OCI-LY7 (cell line): ENCODE measurements at regions not wholly inside any gene's neighbourhood (a gene's known extent, or its start where the extent isn't known, plus 50 kb on each side); places are given as distances from the start of the nearest gene placed in this dataset.

Source experiments
- BruUV-seq: library from RNA; stranded (reverse); fragments of 400-500 nt; replicated peaks from 2 replicates; lab custom pipeline; 2021; lab: Mats Ljungman, UMichigan
- CTCF ChIA-PET: fragments of 300-600 bp; sonication (Branson Sonifier 250); formaldehyde crosslinking; loops from one replicate; lab custom pipeline; 2022; ENCODE audit warnings: antibody characterized with exemption; ENCODE audit not compliant: unreplicated experiment; lab: Charles Lee
- POLR2A ChIA-PET: fragments of 300-600 bp; sonication (Branson Sonifier 250); formaldehyde crosslinking; loops from one replicate; lab custom pipeline; 2022; ENCODE audit warnings: antibody characterized with exemption; lab: Charles Lee
- DNase-seq: peaks from one replicate; pipeline ENCODE4 v3.0.0-alpha.2; 2015; ENCODE audit warnings: low spot score
- H2AFZ ChIP-seq: fragments of 200-600 bp; sonication (generic), shearing (Covaris generic); 2 replicates; pipeline ENCODE4 v1.6.1; 2014; ENCODE audit warnings: mild to moderate bottlenecking, antibody characterized with exemption, low read length, moderate library complexity
- H3K27ac ChIP-seq: fragments of 200-600 bp; sonication (generic); 2 replicates; pipeline ENCODE4 v1.5.1; 2014; ENCODE audit warnings: mixed run types, low read depth, mild to moderate bottlenecking, moderate library complexity, low read length, inconsistent platforms; ENCODE audit not compliant: poor library complexity, severe bottlenecking
- H3K36me3 ChIP-seq: fragments of 200-600 bp; sonication (generic); 2 replicates; pipeline ENCODE4 v1.6.1; 2014; ENCODE audit warnings: mild to moderate bottlenecking, antibody characterized with exemption, low read length, moderate library complexity, mixed read lengths; ENCODE audit not compliant: insufficient read depth
- H3K4me1 ChIP-seq: fragments of 200-600 bp; sonication (generic); 2 replicates; pipeline ENCODE4 v1.5.1; 2014; ENCODE audit warnings: mild to moderate bottlenecking, low read length; ENCODE audit not compliant: insufficient read depth, poor library complexity, severe bottlenecking
- H3K4me2 ChIP-seq: fragments of 200-600 bp; sonication (generic); 2 replicates; pipeline ENCODE4 v1.6.1; 2014; ENCODE audit warnings: mild to moderate bottlenecking, low read length
- H3K4me3 ChIP-seq: fragments of 200-600 bp; sonication (generic); 2 replicates; pipeline ENCODE4 v1.5.1; 2014; ENCODE audit warnings: mild to moderate bottlenecking, low read depth, low read length; ENCODE audit not compliant: poor library complexity, severe bottlenecking
- H3K79me2 ChIP-seq: fragments of 200-600 bp; sonication (generic); 2 replicates; pipeline ENCODE4 v1.6.1; 2016; ENCODE audit warnings: low read depth, mild to moderate bottlenecking, low read length, moderate library complexity, mixed read lengths; ENCODE audit not compliant: insufficient read depth
- H3K9me2 ChIP-seq: fragments of 200-600 bp; sonication (generic); 2 replicates; pipeline ENCODE4 v1.6.1; 2016; ENCODE audit warnings: mild to moderate bottlenecking, low read length, mixed read lengths; ENCODE audit not compliant: insufficient read depth
- H3K9me3 ChIP-seq: fragments of 200-600 bp; sonication (generic); 2 replicates; pipeline ENCODE4 v1.6.1; 2014; ENCODE audit warnings: mild to moderate bottlenecking, mixed run types, low read length, mixed read lengths
- H4K20me1 ChIP-seq: fragments of 200-600 bp; sonication (generic); 2 replicates; pipeline ENCODE4 v1.6.1; 2014; ENCODE audit warnings: mild to moderate bottlenecking, antibody characterized with exemption, low read length, moderate library complexity, mixed read lengths; ENCODE audit not compliant: insufficient read depth
- CTCF ChIP-seq: fragments of 200-600 bp; sonication (generic); conservative IDR thresholded peaks from 2 replicates; pipeline ENCODE4 v1.5.1; 2014; ENCODE audit warnings: mild to moderate bottlenecking, antibody characterized with exemption, low read length, moderate library complexity, mixed read lengths
- EZH2phosphoT487 ChIP-seq: fragments of 200-600 bp; sonication (generic); IDR thresholded peaks from 2 replicates; pipeline ENCODE4 v1.6.1; 2018; ENCODE audit warnings: low read depth, borderline replicate concordance, mild to moderate bottlenecking, mixed run types, antibody characterized with exemption, low read length, moderate library complexity, mixed read lengths
- intact Hi-C: fragments of 100-400 bp; cut with micrococcal nuclease; formaldehyde crosslinking; loops from one replicate; pipeline ENCODE4 v1.10.0; 2022; ENCODE audit not compliant: unreplicated experiment

DNA sequence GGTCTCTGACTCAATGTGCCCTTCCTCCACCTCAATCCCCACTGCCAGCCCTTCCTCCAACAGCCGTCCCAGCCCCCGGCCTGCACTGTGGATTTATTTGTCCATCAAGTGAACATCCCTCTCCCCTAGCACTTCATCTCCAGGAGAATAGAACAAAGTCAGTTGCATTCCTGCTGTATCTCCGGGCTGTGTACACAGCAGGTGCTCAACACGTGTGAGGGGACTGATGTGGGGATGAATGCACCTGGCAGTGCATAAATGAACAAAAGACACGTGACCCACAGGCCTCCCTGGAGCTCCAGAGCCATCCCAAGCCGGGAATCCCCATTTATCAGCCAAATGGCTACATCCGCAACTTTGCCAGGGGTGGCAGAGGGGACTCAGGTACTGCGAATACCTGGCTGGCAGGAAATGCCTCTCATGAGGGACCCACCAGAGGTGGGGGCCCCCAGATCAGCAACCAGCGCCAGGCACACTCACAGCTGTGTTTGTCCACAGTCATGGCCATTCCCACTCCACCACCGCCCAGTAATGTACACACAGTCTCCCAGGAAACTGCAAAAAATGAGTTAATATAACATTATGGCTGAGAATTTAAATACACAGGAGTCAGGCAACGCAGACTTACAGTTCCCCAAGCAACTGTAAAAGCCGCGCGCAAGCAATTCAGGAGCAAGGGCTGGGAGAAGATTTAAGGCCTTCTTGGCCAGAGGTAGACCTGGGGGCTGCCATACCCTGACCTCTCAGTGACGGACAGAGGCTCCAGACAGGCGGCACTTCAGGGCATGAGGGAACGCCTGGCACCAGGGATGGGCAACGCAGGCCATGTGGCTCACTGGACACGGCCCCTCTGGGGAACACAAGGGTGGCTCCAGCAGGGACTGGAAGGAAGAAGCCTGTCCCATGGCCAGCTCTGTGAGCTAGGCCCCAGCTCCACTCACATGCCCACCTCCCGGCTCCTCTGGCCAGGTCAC is 50.3 kb upstream of the TCF20 start:
- BruUV-seq = no TSS peak
- CTCF ChIA-PET = no interaction called here
- intact Hi-C loops = no loop called here

More for the DNA sequence above, 50.3 kb upstream of the TCF20 start:
- POLR2A ChIA-PET = interaction anchor here (1.2 kb wide), 1 partner anchor 44 kb away, joined by 3 read pairs; no protein-coding TSS in a partner anchor
- no peak overlapping the region for H3K4me2 ChIP-seq
- H3K79me2 ChIP-seq = no peaks in the 10 kb centered on the region
- H3K4me3 ChIP-seq = no peak overlapping the region
- H3K4me1 ChIP-seq = peaks cover 11% of the 10 kb centered on the region
- H3K9me2 ChIP-seq = no peaks in the 10 kb centered on the region
- H2AFZ ChIP-seq = no peak overlapping the region
- H3K27ac ChIP-seq = no peak overlapping the region
- TF ChIP-seq EZH2phosphoT487 (no peak), CTCF (no peak)
- DNase-seq = no peak
- H3K36me3 ChIP-seq = no peaks in the 10 kb centered on the region
- H4K20me1 ChIP-seq = no peaks in the 10 kb centered on the region
- H3K9me3 ChIP-seq = no peaks in the 10 kb centered on the region
